Retina (tissue), 1 donor: ENCODE measurements at regions not wholly inside any gene's neighbourhood (a gene's known extent, or its start where the extent isn't known, plus 50 kb on each side); places are given as distances from the start of the nearest gene placed in this dataset.

Experiments
- DNase-seq: peaks from one replicate; pipeline ENCODE4 v3.0.0-alpha.2; 2016

DNA sequence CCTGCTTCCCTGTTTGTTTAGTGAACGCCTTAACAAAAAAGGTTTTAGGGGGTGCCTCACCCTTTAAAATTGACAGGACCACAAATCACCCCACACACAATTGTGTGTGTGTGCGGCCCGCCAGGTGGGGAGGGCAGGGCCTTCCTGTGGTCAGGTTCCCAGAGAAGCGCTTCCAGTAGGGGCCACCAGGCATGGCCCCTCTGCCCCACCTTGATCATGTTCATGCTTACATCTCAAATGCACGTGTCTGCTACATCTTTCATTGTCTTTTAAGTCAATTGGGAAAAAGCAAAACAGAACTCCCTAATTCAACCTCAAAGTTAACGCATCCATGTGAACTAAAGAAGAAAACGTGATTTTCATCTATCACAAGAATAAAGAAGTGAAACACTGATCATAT lies 1335.3 kb downstream of the TBC1D22A start:
- DNase-seq, result no peak

DNA sequence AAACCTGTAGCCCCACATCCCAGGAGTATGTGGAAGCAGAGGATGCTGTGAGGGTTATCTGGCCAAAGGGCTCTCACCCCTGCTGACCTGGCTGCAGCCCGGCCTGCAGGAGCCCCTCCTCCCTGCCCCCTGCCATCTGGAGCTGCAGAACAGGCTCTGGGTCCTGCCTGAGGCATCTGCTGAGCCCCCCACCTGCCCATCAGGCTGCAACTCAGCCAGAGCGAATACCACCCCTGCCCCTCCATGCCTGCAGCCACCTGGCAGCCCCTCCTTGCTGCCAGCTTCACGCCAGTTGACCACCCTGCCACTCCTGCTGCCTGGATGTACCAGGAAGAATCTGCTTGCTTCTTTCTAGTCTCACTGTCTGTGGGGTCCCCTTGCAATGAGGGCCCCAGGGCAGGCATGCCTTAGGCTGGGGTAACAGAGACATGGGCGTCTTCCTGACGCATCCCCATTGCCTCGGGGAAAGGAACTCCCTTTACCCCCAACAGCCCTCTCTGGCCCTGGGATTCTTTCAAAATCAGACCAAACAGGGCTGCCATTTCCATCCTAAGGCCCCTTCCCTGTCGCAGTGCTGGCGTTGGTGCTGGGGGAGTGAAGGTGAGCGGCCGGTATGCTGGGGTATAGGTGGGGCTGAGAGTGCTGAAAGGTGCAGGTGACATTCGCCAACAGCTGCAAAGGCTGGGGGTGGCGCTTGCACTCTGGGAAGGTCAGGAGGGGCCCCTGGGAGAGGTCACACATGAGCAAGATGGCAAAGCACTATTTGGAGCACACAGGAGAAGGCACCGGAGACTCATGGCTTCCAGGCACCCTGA lies 1334.6 kb downstream of the TBC1D22A start:
- DNase-seq, result no peak

DNA sequence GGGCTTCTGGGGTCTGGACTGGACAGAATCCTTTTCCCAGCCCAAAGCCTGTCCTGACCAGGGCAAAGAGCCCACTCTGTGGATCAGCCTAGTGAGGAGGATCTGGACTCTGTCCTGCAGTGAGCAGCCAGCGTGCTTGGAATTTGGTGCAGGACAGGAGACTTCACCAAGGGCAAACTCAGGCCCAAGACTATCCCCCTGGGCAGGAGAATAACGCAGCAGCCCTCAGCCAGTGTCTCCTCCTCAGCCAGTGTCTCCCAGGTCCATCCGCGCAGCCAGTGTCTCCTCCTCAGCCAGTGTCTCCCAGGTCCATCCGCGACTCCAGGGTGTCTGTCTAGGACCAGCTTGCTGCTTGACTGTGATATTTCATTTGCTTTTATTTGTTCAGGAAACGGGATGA lies 1334.0 kb downstream of the TBC1D22A start:
- no peak for DNase-seq

DNA sequence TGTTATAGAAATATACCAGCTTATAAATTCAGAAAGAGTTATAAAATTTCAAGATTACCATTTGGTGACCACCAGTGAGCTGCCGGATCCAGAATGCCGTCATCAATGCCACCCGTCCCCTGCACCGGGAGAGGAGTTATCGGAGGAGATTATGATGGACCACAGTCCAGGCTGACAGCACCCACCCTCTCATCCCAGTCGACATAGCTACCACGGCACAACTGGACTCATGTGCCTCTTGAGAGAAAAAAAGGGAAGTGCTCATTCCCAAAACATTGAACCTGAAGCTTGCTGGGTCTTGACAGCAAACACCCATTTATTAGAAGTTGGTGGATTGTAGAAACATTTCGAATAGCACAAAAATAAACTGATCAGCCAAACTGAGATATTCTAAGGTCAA lies 1331.5 kb downstream of the TBC1D22A start:
- no peak for DNase-seq

DNA sequence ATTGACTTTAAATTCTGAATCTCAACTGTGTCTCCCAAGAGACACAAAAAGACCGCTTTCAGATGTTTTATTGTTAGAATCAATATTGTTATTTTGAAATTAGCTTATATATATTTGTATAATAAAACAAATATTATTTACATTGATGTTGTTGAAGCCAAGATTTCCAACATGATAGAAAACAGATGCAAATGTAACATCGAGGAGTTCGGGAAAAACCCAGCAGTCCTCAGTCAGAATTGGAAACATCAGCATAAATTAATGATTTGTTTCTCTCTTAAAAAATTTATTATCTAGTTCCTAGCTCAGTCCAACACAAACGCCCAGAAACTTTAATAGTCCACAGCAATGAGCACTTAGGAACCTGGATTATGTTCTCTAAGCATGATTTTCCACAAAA lies 1330.4 kb downstream of the TBC1D22A start:
- DNase-seq, result no peak

DNA sequence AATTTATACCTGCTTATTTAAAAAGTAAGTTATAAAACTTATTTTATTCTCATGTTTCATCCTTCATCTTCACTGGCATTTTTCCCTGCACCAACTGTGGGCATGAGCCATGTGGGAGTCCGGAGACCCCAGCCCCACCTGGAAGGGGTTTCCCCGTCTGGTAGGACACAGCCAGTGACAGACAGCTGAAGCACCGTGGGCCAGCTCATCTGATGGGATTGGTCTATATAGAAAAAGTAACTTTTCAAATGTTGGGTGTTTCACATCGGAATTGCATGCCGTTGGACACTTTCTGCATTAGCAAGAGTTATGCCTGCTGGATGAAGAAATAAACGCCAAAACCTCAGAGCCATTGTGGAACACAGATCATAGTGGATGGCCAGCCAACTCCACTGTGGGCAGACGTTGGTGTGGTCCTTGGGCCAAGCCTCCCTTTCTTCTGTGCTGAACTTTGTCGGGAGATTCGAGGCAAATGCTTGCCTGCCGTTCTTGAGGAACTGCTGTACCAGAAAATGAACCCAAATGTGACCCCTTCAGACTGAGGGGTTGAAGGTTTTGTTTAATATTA lies 1329.3 kb downstream of the TBC1D22A start:
- DNase-seq, result no peak

DNA sequence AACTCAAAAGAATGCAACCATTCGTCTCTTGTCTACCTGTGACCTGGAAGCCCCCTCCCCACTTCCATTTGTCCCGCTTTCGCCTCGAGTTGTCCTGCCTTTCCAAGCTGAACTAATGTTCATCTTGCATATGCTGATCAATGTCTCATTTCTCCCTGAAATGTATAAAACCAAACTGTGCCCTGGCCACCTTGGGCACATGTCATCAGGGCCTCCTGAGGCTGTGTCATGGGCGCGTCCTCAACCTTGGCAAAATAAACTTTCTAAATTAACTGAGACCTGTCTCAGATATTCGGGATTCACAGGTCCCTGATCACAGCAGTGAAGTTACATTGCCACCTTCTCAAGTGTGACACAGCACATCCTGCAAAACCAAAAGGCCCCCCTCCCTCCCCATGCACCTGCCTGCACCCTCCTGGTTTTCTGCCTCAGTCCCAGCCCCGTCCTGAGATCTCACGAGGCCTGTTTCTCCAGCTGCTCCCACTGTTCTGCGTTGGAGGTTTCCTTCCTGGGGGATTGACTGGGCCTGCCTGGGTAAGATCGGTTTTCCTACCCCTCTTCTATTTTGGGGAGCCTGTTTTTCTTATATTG lies 1328.7 kb downstream of the TBC1D22A start:
- DNase-seq, result no peak

DNA sequence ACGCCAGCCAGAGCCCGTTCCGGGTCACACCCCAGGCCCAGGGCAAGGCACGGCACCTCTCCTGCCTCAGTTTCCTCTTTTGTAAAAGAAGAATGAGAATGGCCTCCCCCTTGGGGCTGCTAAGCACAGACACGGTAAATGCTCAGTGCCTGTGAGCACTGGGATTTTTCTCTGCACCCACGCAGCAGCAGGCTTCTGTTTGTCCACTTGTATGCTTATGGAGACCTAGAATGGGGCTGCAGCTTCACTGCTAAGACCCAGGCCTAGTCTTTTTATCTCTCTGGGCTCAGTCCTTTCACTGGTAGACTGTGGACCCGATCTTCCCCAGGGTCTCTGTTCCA lies 1327.9 kb downstream of the TBC1D22A start:
- no peak for DNase-seq

DNA sequence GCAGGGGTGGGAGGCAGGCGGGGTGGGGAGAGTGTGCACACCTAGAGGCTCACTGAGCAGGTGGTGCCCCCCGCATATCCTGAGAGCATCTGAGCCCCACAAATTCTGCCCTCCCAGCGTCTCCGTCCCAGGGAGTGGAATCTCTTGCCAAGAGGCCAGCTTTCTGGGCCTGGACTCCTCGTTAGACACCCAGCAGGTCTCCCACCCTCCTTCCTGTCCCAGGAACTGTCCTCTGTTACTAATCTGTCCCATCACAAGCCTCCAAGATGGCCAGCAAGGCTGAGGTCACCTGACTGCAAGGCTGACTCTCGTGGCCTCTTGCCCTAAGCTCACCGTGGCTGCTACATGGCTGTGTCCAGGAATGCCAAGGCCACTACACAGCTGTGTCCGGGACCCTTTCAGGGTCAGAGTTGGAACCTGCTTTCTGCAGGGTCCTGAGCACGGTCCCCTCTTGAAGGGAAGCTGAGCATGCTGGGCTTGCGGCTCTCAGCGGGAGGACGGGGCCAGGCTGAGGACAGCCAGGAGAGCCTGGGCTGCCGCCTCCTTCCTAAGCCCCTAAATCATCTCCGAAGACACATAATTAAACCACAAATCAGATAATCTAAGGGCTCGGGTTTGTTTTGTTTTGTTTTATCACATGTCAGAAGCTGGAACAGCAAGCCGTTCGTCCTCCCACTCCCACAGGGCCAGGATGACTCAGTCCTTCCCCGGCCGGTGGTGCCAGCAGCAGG lies 1327.3 kb downstream of the TBC1D22A start:
- no peak for DNase-seq

DNA sequence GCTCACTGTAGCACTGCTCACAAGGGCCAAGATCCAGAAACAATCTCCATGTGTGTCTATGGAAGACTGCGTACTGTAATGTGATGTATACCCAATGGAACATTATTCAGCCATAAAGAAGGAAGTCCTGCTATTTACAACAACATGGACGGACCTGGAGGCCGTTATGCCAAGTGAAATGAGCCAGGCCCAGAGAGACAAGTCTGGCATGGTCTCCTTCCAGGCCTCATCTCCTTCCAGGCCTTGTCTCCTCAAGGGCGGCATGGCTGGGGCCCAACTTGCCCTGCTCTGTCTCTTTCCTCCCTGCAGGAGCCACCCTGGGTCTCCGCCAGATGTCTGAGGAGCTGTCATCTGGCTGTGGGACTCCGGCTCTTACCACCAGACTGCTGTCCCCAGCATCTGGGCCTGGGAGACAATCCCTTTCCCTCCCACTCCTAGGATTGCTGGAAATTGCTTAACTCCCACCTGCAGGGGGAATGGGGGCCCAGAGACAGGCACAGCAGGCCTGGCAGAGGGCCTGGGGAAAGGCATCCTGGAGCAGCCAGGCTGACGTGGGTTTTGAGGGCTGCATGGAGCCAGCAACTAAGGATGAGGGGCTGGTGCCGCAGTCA lies 1326.6 kb downstream of the TBC1D22A start:
- DNase-seq, result no peak

DNA sequence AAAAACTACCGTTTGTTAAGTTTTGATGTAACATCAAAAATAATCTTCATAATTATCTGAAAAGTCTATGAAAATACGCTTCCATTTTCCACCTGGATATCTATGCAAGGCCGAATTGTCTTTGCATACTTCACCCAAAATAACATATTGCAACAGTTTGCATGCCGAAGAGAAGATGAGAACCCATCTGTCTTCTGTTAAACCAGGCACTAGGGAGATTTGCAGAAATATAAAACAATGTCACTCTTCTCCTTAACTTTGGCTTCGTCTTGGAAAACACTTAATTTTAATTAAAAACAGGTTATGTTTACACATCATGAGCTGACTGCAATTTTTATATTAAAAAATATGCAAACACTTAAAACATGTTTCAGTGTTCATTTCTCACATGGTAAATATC lies 1325.8 kb downstream of the TBC1D22A start:
- no peak for DNase-seq

DNA sequence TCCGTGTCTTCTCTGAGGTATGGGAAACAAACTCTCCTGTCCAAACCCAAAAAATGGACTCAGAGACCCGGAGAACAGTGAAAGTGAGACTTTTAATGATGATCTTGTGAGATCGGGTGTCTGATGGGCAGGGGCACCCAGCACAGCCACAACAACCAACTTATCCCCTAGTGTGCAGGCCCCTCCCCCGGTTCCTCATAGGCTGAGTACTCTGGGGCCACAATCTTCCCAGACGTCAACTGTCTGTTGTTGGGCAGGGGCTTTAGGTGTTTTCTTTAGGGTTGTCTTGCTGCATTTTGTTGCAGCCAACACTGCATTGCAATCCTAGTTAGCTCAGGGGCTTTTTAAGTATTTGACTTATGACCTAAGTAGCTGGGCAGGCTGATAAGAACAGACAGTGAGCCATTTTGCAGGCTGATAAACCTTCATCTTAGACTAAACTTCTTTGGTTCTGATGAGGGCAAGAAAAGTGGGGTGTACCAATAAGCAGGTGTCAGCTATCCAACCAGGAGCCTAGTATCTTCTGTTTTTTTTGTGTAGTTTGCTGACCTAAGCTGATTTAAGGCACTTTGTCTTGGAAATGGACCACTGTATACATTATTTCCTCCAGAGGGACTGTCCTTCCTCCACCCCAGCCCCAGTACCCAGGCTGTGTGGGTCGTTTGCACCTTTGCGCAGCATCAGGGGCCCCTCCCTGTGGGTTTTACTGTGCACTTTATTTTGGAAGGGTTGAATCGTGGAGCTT lies 1323.6 kb downstream of the TBC1D22A start:
- no peak for DNase-seq

DNA sequence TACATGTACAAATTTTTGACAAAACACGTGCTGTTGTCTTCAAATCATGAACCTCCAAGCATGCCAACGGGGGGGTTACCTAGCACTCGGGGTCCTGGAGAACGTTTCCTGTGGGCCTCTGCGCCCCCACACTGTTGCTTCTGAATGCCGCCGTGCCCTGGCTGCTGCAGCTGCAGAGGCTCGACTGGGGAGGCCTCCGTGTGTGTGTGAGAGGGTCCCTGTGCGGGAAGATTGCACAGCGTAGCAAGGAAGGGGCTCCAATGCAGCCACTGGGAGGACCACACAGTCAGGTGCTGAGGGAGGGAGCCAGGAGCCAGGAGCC lies 1322.2 kb downstream of the TBC1D22A start:
- DNase-seq, result no peak

DNA sequence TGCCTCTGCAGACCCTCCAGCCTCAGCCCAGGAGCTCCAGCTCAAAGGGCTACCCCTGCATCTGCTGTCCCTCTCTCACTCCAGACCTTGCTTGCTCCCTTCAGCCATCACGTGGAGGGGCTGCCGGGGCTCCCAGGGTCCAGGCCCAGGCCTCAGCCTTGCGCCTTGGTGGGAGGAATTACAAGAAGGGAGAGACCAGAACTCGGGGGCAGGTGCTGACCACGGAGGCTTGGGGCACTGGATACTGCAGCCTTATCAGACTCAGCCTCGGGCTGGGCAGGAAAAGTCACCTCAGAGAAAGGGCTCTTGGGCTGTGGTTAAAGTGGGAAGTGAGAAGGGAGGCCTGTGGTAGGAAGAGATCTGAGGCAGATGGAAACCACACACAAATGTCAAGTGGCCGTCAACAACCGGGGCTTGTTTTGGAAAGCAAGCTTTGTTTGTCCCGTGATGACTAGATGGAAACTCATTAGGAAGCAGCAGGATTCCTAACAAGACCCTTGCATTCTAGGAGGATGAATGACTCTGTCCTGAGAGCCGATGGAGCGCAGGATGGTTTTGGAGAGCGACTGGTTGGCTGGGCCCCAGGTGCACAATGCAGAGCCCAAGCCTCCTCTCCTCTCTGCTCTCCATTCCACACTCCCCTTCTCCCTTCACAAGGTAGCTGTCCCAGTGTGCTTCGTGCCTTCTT lies 1321.7 kb downstream of the TBC1D22A start:
- no peak for DNase-seq

DNA sequence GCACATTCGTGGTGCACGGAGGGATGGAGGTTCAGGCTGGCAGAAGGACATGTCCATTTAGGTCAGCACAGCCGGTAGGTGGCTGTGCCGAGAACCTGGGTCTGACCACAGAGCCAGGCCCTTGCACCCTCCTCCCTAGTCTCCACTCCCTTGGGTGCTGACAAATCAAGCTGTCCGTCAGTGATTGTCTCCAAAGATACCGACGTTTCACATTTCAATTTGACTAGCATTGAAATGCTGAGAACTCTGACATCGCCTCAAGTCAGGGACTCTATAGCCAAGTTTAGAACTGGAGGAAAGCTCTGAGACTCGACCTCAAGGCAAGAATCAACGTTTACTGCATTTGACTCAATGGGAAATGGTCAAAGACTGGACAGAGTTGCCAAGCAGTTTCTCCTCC lies 1321.1 kb downstream of the TBC1D22A start:
- no peak for DNase-seq

DNA sequence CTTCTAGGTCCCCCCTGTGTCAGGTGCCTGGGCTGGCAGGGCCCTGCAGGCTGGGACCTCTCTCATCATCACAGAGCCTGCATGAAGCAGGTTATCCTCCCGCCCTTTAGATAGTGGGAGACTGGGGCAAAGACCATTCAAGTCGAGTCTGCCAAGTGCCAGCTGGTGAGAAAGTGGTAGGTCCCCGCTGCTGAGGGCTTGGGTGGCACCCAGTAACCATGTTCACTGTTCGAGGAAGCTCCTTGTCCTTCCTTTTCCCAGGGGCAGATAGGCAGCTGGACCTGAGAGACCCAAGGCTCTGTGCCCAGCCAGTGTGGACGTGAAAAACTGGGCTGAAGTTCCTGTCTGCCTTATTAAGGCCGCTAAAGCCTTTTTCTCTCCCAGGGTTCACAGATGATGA lies 1319.8 kb downstream of the TBC1D22A start:
- DNase-seq, result no peak

DNA sequence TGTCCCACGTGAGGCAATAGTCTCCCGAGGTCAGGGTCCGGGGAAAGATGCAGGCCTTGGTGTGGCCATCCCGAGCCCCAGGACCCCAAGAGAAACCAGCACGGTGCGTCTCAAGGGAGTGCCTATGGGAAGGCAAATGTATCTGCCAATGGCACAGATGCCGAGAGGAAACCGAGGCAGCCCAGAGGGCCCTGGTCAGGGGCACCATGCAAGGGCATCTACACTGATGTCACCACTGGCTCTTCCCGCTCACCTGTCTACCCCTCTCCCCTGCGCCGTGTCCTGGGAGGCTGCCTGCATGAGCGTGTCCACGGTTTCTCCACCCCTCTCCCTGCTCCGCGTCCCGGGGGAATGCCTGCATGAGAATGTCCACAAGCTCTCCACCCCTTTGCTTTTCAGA lies 1318.8 kb downstream of the TBC1D22A start:
- DNase-seq, result no peak

DNA sequence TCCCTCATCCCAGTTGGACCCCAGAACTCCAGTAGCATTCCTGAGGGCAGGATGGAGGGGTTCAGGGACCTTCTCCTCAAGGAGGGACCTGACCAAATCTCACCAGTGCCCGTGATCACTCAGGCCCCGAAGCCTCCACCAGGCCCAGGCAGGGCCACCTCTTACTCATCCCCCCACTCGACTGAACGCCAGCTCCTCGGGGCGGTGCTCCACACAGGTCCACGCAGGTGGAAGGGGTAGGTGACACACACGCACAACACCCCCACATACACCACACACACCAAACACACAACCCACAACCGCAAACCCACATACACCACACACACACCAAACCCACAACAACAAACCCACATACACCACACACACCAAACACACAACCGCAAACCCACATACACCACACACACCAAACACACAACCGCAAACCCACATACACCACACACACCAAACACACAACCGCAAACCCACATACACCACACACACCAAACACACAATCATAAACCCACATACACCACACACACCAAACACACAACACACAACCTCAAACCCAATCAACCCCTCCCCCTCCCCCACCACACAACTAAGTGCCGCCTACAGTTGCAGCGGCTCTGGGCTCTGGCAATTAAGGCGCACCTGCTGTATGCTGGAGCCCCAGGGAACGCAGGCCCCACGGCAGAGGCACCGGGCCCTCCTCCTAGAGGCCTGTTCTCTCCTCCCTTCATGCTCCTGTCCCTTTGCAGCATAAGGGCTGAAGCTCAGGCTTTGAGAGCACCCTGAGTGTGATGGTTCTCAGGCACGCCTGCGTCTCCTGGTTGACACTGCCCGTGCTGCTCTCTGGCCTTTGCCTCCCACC lies 1318.1 kb downstream of the TBC1D22A start:
- no peak for DNase-seq

DNA sequence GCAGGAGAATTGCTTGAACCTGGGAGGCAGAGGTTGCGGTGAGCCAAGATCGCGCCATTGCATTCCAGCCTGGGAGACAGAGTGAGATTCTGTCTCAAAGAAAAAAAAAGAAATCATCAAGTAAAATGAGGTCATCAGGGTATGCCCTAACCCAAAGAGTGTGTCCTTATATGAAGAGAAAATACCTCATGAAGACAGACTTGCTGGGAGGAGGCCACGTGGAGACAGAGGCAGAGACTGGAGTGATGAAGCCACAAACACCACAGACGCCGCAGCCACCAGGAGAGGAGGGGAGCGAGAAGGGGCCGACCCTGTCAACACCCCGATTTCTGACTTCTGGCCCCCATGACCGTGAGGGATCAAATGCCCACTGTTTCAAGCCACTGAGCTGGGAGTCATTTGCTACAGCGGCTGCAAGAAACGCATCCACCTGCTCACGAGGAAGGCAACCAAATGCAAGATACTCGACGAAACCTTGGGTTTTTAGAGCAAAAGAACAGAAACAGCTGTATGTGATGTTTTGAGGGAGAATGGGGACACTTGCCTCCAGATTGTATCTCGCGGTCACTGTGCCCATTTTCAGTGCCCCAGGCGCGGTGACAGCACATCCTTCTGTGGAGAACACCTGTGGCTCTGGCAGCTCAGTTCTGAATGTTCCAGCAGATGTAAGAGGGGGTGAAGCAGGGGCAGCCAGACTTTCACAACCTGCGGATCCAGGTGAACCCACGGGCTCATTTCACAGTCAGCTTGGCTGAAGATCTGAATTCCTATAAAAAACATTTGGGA lies 1317.2 kb downstream of the TBC1D22A start:
- no peak for DNase-seq

DNA sequence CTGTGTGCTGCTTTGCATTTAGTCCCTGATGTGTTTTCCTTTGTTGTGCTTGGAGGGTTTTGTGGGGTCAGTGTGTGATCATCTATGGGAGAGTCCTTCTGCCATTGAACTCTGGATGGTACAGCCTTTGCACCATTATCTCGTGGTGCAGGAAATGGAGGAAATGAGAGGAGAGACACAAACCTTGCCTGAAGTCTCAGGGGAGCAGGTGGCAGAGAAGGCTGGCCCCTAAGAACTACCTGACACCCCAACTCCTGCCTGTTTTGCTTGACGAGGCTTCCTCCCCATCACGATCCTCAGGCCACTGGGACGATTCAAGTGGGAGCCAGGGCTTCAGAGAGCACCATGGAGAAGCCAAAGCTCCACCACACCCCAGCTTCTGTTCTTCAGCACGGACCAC lies 1316.4 kb downstream of the TBC1D22A start:
- no peak for DNase-seq
